ENCODE measurements at regions not wholly inside any gene's neighbourhood (a gene's known extent, or its start where the extent isn't known, plus 50 kb on each side); places are given as distances from the start of the nearest gene placed in this dataset.

DNA sequence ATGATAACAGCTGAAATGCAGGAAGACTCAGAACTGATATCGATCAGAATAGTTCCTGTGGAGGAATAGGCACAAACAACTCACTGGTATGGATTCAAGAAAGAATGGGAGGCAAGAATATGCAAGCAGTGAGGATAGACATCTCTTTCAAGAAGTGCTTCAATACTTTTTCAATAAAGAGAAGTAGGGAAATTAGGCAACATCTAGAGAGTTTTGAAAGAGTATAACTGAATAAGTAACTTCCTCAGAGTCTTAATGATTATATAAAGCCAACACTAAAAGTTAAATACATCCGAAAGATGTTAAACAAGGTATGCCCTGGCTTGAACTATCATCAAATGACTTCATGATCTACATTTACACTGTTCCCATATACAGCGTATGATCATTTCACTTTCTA is 1443.0 kb downstream of the PCDH7 start:
- H3K4me2 ChIP-seq (ENCODE audit: low read length) = no peak overlapping the region
- H3K36me3 ChIP-seq (ENCODE audit: insufficient read depth, low read length) = no peaks in the 10 kb centered on the region
- H3K4me1 ChIP-seq (ENCODE audit: control insufficient read depth, insufficient read depth, low read length) = no peaks in the 10 kb centered on the region
- H3K27me3 ChIP-seq (ENCODE audit: control insufficient read depth, insufficient read depth, low read length) = no peaks in the 10 kb centered on the region
- H3K9me3 ChIP-seq (replicated peaks; ENCODE audit: low read length) = no peaks in the 10 kb centered on the region
- no peak overlapping the region for H3K9ac ChIP-seq (ENCODE audit: low read depth, low read length)
- no peak overlapping the region for H3K4me3 ChIP-seq (ENCODE audit: low read length)

DNA sequence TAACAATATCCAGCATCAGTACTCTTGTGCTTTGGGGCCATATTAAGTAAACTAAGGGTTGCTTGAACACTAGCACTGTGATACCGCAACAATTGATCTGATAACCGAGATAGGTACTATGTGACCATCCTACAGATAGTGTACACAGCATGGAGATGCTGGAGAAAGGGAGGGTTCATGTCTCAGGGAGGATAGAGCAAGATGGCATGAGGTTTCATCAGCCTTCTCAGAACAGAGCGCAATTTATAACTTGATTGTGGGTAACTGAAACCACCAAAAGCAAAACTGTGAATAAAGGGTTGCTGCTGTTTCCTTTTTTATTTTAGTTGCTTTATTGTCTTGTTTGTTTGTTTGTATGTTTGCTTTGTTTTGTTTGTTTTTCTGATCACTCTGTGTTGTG is 1449.7 kb downstream of the PCDH7 start:
- no peaks in the 10 kb centered on the region for H3K27me3 ChIP-seq (ENCODE audit: control insufficient read depth, insufficient read depth, low read length)
- peaks cover 9% of the 10 kb centered on the region for H3K4me1 ChIP-seq (ENCODE audit: control insufficient read depth, insufficient read depth, low read length)
- H3K4me3 ChIP-seq (ENCODE audit: low read length) = no peak overlapping the region
- no peaks in the 10 kb centered on the region for H3K36me3 ChIP-seq (ENCODE audit: insufficient read depth, low read length)
- H3K9me3 ChIP-seq (replicated peaks; ENCODE audit: low read length) = no peaks in the 10 kb centered on the region
- no peak overlapping the region for H3K9ac ChIP-seq (ENCODE audit: low read depth, low read length)
- H3K4me2 ChIP-seq (ENCODE audit: low read length) = no peak overlapping the region

DNA sequence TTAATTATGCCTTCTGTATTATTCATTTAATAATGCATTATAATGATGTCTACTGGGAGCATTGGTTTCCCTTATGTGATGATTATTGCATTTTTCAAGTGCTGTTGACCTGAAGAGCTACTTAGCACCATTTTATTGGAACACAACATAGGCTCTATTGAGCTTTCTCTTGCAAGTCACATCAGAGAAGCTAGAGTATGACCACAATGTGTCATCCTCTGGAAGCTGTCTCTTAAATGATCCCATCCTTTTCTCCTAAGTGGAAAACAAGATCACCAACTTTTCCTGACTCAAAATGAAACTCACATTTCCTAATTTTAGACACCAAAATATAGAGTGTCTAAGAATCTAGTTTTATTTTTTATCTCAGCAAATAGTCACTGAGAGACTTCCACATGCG is 1451.9 kb downstream of the PCDH7 start:
- Histone ChIP-seq H3K4me3 (ENCODE audit: low read length) (no peak overlapping the region), H3K36me3 (ENCODE audit: insufficient read depth, low read length) (no peaks in the 10 kb centered on the region), H3K9ac (ENCODE audit: low read depth, low read length) (no peak overlapping the region), H3K9me3 (replicated peaks; ENCODE audit: low read length) (no peaks in the 10 kb centered on the region), H3K4me1 (ENCODE audit: control insufficient read depth, insufficient read depth, low read length) (peaks cover 9% of the 10 kb centered on the region), H3K27me3 (ENCODE audit: control insufficient read depth, insufficient read depth, low read length) (no peaks in the 10 kb centered on the region), H3K4me2 (ENCODE audit: low read length) (no peak overlapping the region)

DNA sequence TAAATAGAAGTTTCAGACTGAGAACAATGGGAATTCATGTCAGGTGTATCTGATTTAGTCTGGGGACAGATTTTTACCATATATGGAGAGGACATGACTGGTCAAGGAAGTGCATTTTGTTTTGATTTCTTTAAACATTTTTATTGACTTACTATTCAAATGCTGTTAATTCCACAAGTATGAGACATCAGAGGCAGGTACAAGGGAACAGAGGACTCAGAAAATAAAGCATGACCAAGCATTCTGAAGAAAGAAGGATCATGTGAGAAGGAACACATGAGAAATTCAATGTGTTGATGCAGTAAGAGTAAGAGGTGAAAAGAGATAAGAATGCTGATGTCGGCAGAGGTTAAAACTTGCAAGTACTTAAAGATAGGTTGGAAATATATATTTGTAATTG is 1452.6 kb downstream of the PCDH7 start:
- H3K36me3 ChIP-seq (ENCODE audit: insufficient read depth, low read length) = no peaks in the 10 kb centered on the region
- peaks cover 9% of the 10 kb centered on the region for H3K4me1 ChIP-seq (ENCODE audit: control insufficient read depth, insufficient read depth, low read length)
- H3K4me2 ChIP-seq (ENCODE audit: low read length) = no peak overlapping the region
- no peak overlapping the region for H3K9ac ChIP-seq (ENCODE audit: low read depth, low read length)
- no peaks in the 10 kb centered on the region for H3K27me3 ChIP-seq (ENCODE audit: control insufficient read depth, insufficient read depth, low read length)
- no peak overlapping the region for H3K4me3 ChIP-seq (ENCODE audit: low read length)
- H3K9me3 ChIP-seq (replicated peaks; ENCODE audit: low read length) = no peaks in the 10 kb centered on the region

DNA sequence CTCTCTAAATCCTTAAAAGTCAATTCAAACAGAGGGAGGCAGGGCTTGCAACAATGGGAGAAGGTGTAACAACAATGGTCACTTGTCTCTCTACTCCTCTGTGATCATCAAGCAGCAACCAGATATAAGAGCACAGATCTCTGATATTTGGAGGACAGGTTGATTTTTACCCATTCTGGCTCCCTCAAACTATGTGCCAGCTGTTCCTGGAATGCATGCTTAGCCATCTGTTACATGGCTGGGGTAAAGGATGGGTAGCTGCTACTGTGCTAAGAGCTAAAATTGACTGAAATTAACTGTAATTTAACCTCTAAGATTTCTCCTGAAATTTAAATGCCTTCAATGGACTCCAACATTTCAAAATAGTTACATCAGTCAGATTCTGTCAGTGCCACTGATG is 1459.9 kb downstream of the PCDH7 start:
- no peak overlapping the region for H3K4me2 ChIP-seq (ENCODE audit: low read length)
- no peaks in the 10 kb centered on the region for H3K27me3 ChIP-seq (ENCODE audit: control insufficient read depth, insufficient read depth, low read length)
- no peaks in the 10 kb centered on the region for H3K4me1 ChIP-seq (ENCODE audit: control insufficient read depth, insufficient read depth, low read length)
- H3K9me3 ChIP-seq (replicated peaks; ENCODE audit: low read length) = no peaks in the 10 kb centered on the region
- H3K36me3 ChIP-seq (ENCODE audit: insufficient read depth, low read length) = no peaks in the 10 kb centered on the region
- no peak overlapping the region for H3K9ac ChIP-seq (ENCODE audit: low read depth, low read length)
- no peak overlapping the region for H3K4me3 ChIP-seq (ENCODE audit: low read length)

DNA sequence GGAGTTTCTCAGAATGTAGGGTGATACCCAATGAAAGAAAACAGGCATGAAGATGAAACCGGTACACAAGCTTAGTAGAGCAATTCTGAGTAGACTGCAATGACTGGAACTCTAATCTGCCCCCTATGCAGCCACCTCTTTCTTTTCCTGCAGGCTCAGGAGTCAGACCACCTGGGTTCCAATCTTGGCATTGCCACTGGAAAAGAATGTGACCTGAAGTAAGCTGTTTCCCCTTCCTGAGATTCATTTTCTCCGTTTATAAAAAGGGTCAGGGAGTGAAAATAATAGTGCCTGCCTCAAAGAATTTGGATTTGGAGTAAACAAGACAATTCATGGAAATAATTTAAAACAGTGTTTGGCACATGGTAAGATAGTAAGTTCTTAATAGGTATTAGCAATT is 1464.0 kb downstream of the PCDH7 start:
- no peak overlapping the region for H3K4me2 ChIP-seq (ENCODE audit: low read length)
- no peaks in the 10 kb centered on the region for H3K4me1 ChIP-seq (ENCODE audit: control insufficient read depth, insufficient read depth, low read length)
- H3K9ac ChIP-seq (ENCODE audit: low read depth, low read length) = no peak overlapping the region
- no peaks in the 10 kb centered on the region for H3K36me3 ChIP-seq (ENCODE audit: insufficient read depth, low read length)
- no peak overlapping the region for H3K4me3 ChIP-seq (ENCODE audit: low read length)
- no peaks in the 10 kb centered on the region for H3K9me3 ChIP-seq (replicated peaks; ENCODE audit: low read length)
- H3K27me3 ChIP-seq (ENCODE audit: control insufficient read depth, insufficient read depth, low read length) = no peaks in the 10 kb centered on the region

DNA sequence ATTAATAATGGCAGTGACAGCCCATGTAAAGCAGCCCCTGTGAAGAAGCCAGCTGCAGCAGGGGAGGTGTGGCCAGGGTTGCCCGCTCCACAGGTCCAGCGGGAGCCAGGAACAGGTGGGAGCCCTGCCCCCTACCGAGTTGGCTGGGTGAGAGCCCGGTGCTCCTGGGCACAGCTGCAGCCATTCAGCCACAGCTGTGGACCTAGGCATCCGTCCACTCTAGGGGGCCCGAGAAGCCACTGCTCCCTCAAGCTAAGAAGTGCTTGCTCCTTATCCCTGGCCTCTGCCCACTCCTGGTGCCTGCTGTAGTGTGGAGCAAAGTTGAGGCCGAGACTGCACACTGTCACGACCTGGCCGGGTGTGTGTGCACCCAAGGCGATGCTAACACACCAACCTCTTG is 1469.0 kb downstream of the PCDH7 start:
- Histone ChIP-seq H3K27me3 (ENCODE audit: control insufficient read depth, insufficient read depth, low read length) (no peaks in the 10 kb centered on the region), H3K4me1 (ENCODE audit: control insufficient read depth, insufficient read depth, low read length) (no peaks in the 10 kb centered on the region), H3K9me3 (replicated peaks; ENCODE audit: low read length) (no peaks in the 10 kb centered on the region), H3K4me3 (ENCODE audit: low read length) (no peak overlapping the region), H3K4me2 (ENCODE audit: low read length) (no peak overlapping the region), H3K36me3 (ENCODE audit: insufficient read depth, low read length) (no peaks in the 10 kb centered on the region), H3K9ac (ENCODE audit: low read depth, low read length) (no peak overlapping the region)

DNA sequence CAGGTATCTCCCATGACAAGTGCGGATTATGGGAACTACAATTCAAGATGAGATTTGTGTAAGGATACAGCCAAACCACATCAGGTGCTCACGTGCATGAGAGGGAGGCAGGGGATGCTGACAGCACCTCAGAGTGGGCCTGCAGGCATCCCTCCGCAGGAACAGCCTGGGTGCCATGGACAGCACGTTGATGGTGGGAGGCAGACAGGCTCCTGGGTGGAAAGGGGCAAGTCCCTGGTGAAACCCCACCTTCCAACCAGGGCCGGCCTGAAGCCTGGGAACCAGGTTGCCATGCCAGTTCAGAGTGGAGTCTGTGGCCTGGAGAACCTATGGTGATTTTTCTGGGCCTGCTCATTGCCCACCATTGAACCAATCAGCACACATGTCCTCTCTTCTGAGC is 1469.6 kb downstream of the PCDH7 start:
- no peak overlapping the region for H3K4me3 ChIP-seq (ENCODE audit: low read length)
- H3K9ac ChIP-seq (ENCODE audit: low read depth, low read length) = no peak overlapping the region
- H3K36me3 ChIP-seq (ENCODE audit: insufficient read depth, low read length) = no peaks in the 10 kb centered on the region
- no peak overlapping the region for H3K4me2 ChIP-seq (ENCODE audit: low read length)
- no peaks in the 10 kb centered on the region for H3K27me3 ChIP-seq (ENCODE audit: control insufficient read depth, insufficient read depth, low read length)
- no peaks in the 10 kb centered on the region for H3K4me1 ChIP-seq (ENCODE audit: control insufficient read depth, insufficient read depth, low read length)
- H3K9me3 ChIP-seq (replicated peaks; ENCODE audit: low read length) = no peaks in the 10 kb centered on the region

DNA sequence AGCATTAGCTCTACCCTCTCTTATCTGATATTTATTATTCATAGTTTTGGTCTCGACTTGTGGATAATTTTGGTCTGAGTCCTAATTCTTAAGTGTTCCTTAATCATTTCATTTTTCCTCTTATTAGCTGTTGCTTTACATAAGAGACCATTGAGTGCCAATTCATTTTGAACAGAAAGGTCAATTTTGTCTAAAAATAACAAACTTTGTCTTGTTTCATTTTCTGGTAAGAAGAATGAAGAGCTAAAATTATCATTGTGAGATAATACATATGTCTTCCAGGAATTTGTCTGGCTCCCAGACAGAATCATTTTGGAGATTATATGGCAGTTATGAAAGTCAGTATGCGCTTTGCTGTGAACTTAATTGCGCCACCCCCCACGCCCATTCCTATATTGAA is 1471.8 kb downstream of the PCDH7 start:
- Histone ChIP-seq H3K27me3 (ENCODE audit: control insufficient read depth, insufficient read depth, low read length) (no peaks in the 10 kb centered on the region), H3K9ac (ENCODE audit: low read depth, low read length) (no peak overlapping the region), H3K4me3 (ENCODE audit: low read length) (no peak overlapping the region), H3K4me1 (ENCODE audit: control insufficient read depth, insufficient read depth, low read length) (no peaks in the 10 kb centered on the region), H3K9me3 (replicated peaks; ENCODE audit: low read length) (no peaks in the 10 kb centered on the region), H3K4me2 (ENCODE audit: low read length) (no peak overlapping the region), H3K36me3 (ENCODE audit: insufficient read depth, low read length) (no peaks in the 10 kb centered on the region)

DNA sequence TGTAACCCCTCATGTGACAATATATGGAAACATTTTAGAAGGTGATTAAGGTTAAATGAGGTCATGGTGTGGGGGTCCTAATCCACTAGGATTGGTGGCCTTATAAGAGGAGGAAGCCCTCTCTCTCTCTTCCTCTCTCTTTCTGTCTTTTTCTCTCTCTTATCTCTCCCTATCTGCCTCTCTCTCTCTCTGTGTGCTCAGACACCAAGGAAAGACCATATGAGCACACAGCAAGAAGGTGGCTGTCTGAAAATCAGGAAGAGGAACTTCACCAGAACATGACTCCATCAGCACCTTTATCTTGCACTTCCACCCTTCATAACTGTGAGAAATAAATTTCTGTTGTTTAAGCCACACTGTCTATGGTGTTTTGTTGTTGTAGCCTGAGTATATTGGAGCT is 1472.2 kb downstream of the PCDH7 start:
- H3K4me1 ChIP-seq (ENCODE audit: control insufficient read depth, insufficient read depth, low read length) = no peaks in the 10 kb centered on the region
- no peak overlapping the region for H3K4me3 ChIP-seq (ENCODE audit: low read length)
- no peaks in the 10 kb centered on the region for H3K36me3 ChIP-seq (ENCODE audit: insufficient read depth, low read length)
- H3K4me2 ChIP-seq (ENCODE audit: low read length) = no peak overlapping the region
- H3K27me3 ChIP-seq (ENCODE audit: control insufficient read depth, insufficient read depth, low read length) = no peaks in the 10 kb centered on the region
- no peaks in the 10 kb centered on the region for H3K9me3 ChIP-seq (replicated peaks; ENCODE audit: low read length)
- no peak overlapping the region for H3K9ac ChIP-seq (ENCODE audit: low read depth, low read length)

DNA sequence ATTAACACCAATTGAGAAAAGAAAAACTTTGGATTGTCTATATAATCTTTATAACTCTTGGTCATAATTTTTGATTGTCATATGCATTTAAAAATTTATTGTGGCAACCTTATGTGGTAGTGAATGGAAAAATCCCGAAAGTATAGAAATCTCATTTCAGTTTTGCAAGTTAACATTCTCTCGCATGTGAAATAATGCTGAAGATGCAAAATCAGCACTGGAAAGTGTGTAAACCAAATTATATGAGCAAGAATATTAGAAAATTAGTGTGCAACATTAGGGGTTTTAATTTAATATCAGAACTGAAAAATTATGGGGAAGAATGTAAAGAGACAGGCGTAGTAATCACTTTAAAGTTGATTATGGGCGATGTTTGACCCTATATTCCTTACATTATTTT is 1472.8 kb downstream of the PCDH7 start:
- Histone ChIP-seq H3K4me1 (ENCODE audit: control insufficient read depth, insufficient read depth, low read length) (no peaks in the 10 kb centered on the region), H3K27me3 (ENCODE audit: control insufficient read depth, insufficient read depth, low read length) (no peaks in the 10 kb centered on the region), H3K36me3 (ENCODE audit: insufficient read depth, low read length) (no peaks in the 10 kb centered on the region), H3K4me3 (ENCODE audit: low read length) (no peak overlapping the region), H3K9me3 (replicated peaks; ENCODE audit: low read length) (no peaks in the 10 kb centered on the region), H3K4me2 (ENCODE audit: low read length) (no peak overlapping the region), H3K9ac (ENCODE audit: low read depth, low read length) (no peak overlapping the region)

DNA sequence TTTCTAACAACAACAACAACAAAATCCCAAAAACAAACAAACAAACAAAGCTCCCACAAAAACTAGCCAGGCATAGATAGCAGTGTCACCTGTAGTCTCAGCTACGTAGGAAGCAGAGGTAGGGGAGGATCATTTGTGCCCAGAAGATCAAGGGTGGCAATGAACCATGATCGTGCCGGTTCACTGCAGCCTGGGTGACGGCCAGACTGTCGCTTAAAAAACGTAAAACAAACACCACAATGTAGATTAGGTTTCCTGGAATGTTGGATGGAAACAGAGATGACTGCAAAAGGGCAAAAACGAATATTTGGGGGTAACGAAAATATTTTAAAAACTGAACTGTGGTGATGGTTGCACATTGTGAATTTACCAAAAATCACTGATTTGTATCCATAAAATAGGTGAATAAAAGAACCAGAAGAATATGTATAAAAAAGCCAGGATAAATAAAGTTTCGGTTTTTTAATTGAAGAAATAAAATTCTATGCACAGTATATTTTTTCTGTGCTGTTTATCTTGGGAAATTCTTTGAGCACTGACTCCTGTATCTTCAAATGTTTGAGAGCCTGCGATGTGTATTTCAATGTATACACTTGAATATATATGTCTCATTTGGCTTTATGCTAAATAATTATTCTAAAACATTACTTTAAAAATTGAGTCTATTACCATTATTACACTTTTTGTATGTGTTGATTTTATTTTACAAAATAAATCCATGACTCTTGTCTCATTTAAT is 1477.0 kb downstream of the PCDH7 start:
- no peaks in the 10 kb centered on the region for H3K9me3 ChIP-seq (replicated peaks; ENCODE audit: low read length)
- no peak overlapping the region for H3K9ac ChIP-seq (ENCODE audit: low read depth, low read length)
- H3K36me3 ChIP-seq (ENCODE audit: insufficient read depth, low read length) = no peaks in the 10 kb centered on the region
- H3K27me3 ChIP-seq (ENCODE audit: control insufficient read depth, insufficient read depth, low read length) = no peaks in the 10 kb centered on the region
- no peak overlapping the region for H3K4me2 ChIP-seq (ENCODE audit: low read length)
- no peak overlapping the region for H3K4me3 ChIP-seq (ENCODE audit: low read length)
- no peaks in the 10 kb centered on the region for H3K4me1 ChIP-seq (ENCODE audit: control insufficient read depth, insufficient read depth, low read length)
